ENCODE measurements at regions not wholly inside any gene's neighbourhood (a gene's known extent, or its start where the extent isn't known, plus 50 kb on each side); places are given as distances from the start of the nearest gene placed in this dataset.

DNA sequence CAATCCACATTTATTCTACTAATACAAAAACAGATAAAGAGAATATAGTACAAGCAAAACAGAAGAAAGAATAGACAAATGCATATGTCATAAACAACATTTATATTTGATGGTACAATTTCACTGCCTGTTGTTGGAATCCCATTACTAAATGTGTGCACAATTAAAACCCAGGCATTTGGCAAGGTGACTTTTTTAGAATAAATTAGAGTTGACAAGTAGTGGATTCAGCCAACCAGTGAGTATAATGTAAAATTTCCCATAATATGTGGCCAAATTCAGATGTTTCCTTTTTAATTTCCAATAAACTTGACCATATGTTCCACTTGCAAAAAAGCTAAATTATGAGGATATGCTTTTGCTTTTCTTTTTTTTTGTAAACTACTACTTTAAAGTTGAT lies 1578.8 kb downstream of the OLFM4 start:
- TF ChIP-seq, protein P1, sequence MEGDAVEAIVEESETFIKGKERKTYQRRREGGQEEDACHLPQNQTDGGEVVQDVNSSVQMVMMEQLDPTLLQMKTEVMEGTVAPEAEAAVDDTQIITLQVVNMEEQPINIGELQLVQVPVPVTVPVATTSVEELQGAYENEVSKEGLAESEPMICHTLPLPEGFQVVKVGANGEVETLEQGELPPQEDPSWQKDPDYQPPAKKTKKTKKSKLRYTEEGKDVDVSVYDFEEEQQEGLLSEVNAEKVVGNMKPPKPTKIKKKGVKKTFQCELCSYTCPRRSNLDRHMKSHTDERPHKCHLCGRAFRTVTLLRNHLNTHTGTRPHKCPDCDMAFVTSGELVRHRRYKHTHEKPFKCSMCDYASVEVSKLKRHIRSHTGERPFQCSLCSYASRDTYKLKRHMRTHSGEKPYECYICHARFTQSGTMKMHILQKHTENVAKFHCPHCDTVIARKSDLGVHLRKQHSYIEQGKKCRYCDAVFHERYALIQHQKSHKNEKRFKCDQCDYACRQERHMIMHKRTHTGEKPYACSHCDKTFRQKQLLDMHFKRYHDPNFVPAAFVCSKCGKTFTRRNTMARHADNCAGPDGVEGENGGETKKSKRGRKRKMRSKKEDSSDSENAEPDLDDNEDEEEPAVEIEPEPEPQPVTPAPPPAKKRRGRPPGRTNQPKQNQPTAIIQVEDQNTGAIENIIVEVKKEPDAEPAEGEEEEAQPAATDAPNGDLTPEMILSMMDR (IDR thresholded peaks at IDR 0.05; ENCODE audit: low read depth, low read length, missing input control): no peak
- TF ChIP-seq YY1 (IDR thresholded peaks at IDR 0.05) (no peak), TAF1 (conservative IDR thresholded peaks at IDR 0.05) (no peak), EGR1 (IDR thresholded peaks at IDR 0.05; ENCODE audit: low read depth in 2 of 2) (no peak)
- TF ChIP-seq, protein P2, sequence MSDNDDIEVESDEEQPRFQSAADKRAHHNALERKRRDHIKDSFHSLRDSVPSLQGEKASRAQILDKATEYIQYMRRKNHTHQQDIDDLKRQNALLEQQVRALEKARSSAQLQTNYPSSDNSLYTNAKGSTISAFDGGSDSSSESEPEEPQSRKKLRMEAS (IDR thresholded peaks at IDR 0.05): no peak
